Esophagus muscularis mucosa (tissue), 4 donors: ENCODE measurements at regions not wholly inside any gene's neighbourhood (a gene's known extent, or its start where the extent isn't known, plus 50 kb on each side); places are given as distances from the start of the nearest gene placed in this dataset.

ENCODE experiments used
- DNase-seq: peaks from one replicate; pipeline ENCODE4 v3.0.0-alpha.2; 2017; ENCODE audit errors: extremely low spot score
- H3K27ac ChIP-seq, 4 donors: fragments of 200-600 bp; sonication (generic); replicated peaks in 1 of 4; 1 replicate in 3 of 4; 2 replicates in 1 of 4; pipeline ENCODE4 v1.5.1; 2016 to 2019; ENCODE audit warnings: mild to moderate bottlenecking in 1 of 4
- H3K27me3 ChIP-seq, 4 donors: fragments of 200-600 bp; sonication (generic); one replicate each; pipeline versions ENCODE4 v1.5.1 to v1.6.0; 2016 to 2019
- H3K36me3 ChIP-seq, 4 donors: fragments of 200-600 bp; sonication (generic); one replicate each; pipeline ENCODE4 v1.5.1; 2016 to 2019
- H3K4me1 ChIP-seq, 4 donors: fragments of 200-600 bp; sonication (generic); one replicate each; pipeline ENCODE4 v1.5.1; 2016 to 2019
- H3K4me3 ChIP-seq, 4 donors: fragments of 200-600 bp; sonication (generic); 1 replicate in 2 of 4; 2 replicates in 2 of 4; pipeline ENCODE4 v1.5.1; 2016 to 2019; ENCODE audit warnings: mild to moderate bottlenecking in 4 of 4, moderate library complexity in 1 of 4
- H3K9me3 ChIP-seq, 4 donors: fragments of 200-600 bp; sonication (generic); 1 replicate in 3 of 4; 2 replicates in 1 of 4; pipeline ENCODE4 v1.5.1; 2016 to 2019
- EP300 ChIP-seq: sonication (generic); formaldehyde crosslinking; IDR thresholded peaks from one replicate; pipeline ENCODE4 v1.6.1; 2017; ENCODE audit warnings: antibody characterized with exemption
- POLR2A ChIP-seq: fragments of 450-650 bp; IDR thresholded peaks from one replicate; pipeline ENCODE4 v1.6.1; 2017; ENCODE audit warnings: antibody characterized with exemption, moderate library complexity, mild to moderate bottlenecking, low read depth
- POLR2AphosphoS5 ChIP-seq, 2 donors: sonication (generic); formaldehyde crosslinking; IDR thresholded peaks; one replicate each; pipeline ENCODE4 v1.6.1; 2017; ENCODE audit warnings: antibody characterized with exemption in 2 of 2
- WGBS: methylation state at CpG from one replicate; pipeline ENCODE4 v1.1.5; 2018; 5-methylcytosine and 5-hydroxymethylcytosine counted together
- intact Hi-C: fragments of 100-400 bp; cut with DNase I; formaldehyde crosslinking; loops from one replicate; pipeline ENCODE4 v1.15.1; 2023
- TF ChIP-seq, protein P1 (sequence below), 3 experiments: fragments of 200-600 bp in 2 of 3; fragments of 450-650 bp in 1 of 3; sonication (generic) in 2 of 3; IDR thresholded peaks; one replicate each; pipeline ENCODE4 v1.5.1; 2017 to 2019; ENCODE audit warnings: antibody characterized with exemption in 3 of 3, mild to moderate bottlenecking in 2 of 3, moderate library complexity in 1 of 3

DNA sequence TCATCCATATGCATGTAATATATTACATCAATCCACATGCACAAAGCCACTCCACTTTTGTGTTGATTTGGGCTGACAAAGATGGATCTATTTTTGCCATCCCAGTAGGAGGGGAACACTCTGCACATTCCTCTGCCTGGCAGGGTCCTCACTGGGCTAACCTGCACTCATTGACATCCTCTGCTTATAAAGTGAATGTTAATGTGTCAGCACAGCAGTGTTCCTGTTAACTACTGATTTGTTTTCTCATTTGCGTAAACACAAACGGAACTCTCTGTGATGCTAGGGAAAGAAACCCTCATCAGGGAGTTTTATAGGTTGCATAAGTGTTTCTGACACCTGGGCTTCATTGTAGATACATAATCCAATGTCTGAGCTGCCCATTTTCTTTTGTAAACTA, 826.0 kb downstream of the RAB28 start:
- Histone ChIP-seq H3K4me3 (no peak overlapping the region), H3K9me3 (peaks cover 0 to 6% (median 0%) of the 10 kb centered on the region in 4 donors), H3K27ac (no peak overlapping the region), H3K36me3 (no peaks in the 10 kb centered on the region), H3K27me3 (no peaks in the 10 kb centered on the region), H3K4me1 (no peaks in the 10 kb centered on the region)
- intact Hi-C loops, result no loop called here
- DNase-seq, result no peak
- 80% methylated on average over 2 of the region's 2 CpGs for WGBS
- TF ChIP-seq POLR2A (no peak), POLR2AphosphoS5 (IDR thresholded peaks at IDR 0.05) (no peak), EP300 (no peak)
- TF ChIP-seq, protein P1, sequence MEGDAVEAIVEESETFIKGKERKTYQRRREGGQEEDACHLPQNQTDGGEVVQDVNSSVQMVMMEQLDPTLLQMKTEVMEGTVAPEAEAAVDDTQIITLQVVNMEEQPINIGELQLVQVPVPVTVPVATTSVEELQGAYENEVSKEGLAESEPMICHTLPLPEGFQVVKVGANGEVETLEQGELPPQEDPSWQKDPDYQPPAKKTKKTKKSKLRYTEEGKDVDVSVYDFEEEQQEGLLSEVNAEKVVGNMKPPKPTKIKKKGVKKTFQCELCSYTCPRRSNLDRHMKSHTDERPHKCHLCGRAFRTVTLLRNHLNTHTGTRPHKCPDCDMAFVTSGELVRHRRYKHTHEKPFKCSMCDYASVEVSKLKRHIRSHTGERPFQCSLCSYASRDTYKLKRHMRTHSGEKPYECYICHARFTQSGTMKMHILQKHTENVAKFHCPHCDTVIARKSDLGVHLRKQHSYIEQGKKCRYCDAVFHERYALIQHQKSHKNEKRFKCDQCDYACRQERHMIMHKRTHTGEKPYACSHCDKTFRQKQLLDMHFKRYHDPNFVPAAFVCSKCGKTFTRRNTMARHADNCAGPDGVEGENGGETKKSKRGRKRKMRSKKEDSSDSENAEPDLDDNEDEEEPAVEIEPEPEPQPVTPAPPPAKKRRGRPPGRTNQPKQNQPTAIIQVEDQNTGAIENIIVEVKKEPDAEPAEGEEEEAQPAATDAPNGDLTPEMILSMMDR (IDR thresholded peaks at IDR 0.05), result no peak

DNA sequence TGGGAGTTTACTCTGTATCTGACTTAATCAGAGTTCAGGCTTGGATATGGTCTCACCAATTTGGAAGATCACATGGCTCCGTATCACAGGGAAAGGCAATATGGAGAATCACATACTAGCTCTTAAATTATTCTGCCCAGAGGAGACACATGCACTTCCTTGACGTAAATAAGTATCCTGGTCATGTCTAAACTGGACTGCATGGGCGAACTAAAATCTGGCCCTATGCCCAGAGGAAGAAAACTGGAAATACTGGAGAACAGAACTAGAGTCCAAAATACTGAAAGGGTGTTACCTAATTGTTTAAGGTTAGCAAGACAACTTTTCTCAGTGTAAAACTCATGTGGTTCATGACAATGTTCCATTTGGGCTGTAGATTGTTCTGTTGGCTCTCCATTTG, 832.3 kb downstream of the RAB28 start:
- H3K4me1 ChIP-seq, result no peaks in the 10 kb centered on the region
- DNase-seq, result no peak
- intact Hi-C loops, result no loop called here
- no peaks in the 10 kb centered on the region for H3K36me3 ChIP-seq
- H3K27ac ChIP-seq, result no peak overlapping the region
- no peaks in the 10 kb centered on the region for H3K27me3 ChIP-seq
- H3K9me3 ChIP-seq, result no peaks in the 10 kb centered on the region
- WGBS, result 65% methylated on average over 3 of the region's 3 CpGs
- no peak overlapping the region for H3K4me3 ChIP-seq
- TF ChIP-seq, protein P1 (IDR thresholded peaks at IDR 0.05), result no peak
- TF ChIP-seq POLR2A, result no peak
- no peak for TF ChIP-seq EP300
- TF ChIP-seq POLR2AphosphoS5 (IDR thresholded peaks at IDR 0.05), result no peak

DNA sequence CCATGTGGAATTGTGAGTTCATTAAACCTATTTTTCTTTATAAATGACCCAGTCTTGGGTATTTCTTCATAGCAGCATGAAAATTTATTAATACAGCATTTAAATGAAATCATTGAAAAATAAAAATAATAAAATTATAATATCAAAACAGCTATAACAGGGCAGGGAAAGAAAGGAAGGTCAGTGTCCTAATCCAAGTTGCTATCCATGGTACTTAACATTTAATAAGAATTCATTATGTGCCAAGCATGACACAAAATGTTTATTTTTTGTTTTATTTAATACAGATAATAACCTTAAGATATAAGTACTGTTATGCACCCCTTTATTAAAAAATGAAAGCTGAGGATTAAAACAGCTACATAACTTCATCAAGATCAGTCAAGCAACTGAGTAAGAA, 838.4 kb downstream of the RAB28 start:
- no peak for DNase-seq
- Histone ChIP-seq H3K36me3 (no peaks in the 10 kb centered on the region), H3K4me1 (no peaks in the 10 kb centered on the region), H3K4me3 (no peak overlapping the region), H3K9me3 (no peaks in the 10 kb centered on the region), H3K27me3 (no peaks in the 10 kb centered on the region), H3K27ac (no peak overlapping the region)
- intact Hi-C loops, result no loop called here
- TF ChIP-seq EP300 (no peak), POLR2AphosphoS5 (IDR thresholded peaks at IDR 0.05) (no peak)
- TF ChIP-seq, protein P1 (IDR thresholded peaks at IDR 0.05), result no peak

DNA sequence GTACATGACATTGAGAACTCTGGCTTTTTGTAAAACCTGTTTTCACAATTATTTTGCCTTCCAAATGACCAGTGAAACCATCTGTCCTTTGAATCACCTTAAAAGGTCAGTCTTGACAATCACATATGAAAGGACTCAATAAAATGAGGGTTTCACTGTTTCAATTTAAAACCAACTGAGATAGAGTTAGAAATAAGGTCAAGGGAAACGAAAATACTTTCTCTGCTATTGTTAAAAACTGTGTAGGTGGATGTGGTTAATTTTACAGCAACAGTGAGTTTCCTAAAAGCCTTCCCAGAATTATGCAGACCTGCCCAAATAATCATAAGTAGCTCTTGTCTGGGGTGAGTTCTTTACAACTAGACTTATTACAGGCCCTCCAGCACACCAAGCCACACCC, 839.9 kb downstream of the RAB28 start:
- TF ChIP-seq EP300, result no peak
- no peak for TF ChIP-seq POLR2A
- no peak for TF ChIP-seq POLR2AphosphoS5 (IDR thresholded peaks at IDR 0.05)
- TF ChIP-seq, protein P1 (IDR thresholded peaks at IDR 0.05), result no peak
- WGBS, result 63% methylated on average over 1 of the region's 1 CpG

DNA sequence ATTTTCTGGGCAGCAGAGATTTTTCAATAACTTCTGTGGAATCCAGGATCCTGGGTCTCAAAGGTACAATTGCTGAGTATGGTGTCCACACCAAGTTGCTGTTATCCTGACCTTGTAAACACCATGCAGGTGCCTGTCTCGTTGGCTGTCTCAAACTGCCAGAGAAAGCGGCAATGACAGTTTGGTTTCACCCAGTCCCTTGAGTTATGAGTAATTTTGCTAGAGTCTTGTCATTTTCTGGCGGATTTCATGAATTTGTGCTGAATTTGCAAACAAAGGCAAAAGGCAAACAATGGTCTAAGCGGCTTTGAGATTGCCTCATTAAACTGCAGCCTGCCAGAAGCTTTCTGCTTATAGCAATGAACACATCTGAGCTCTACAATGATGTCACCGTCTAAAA, 847.9 kb downstream of the RAB28 start:
- H3K9me3 ChIP-seq, result no peaks in the 10 kb centered on the region
- no peaks in the 10 kb centered on the region for H3K4me1 ChIP-seq
- 84% methylated on average over 5 of the region's 5 CpGs for WGBS
- intact Hi-C loops, result no loop called here
- DNase-seq, result no peak
- H3K27ac ChIP-seq, result no peak overlapping the region
- H3K4me3 ChIP-seq, result no peak overlapping the region
- H3K36me3 ChIP-seq, result no peaks in the 10 kb centered on the region
- no peaks in the 10 kb centered on the region for H3K27me3 ChIP-seq
- TF ChIP-seq POLR2AphosphoS5 (IDR thresholded peaks at IDR 0.05), result no peak
- TF ChIP-seq, protein P1 (IDR thresholded peaks at IDR 0.05), result no peak
- TF ChIP-seq EP300, result no peak
- TF ChIP-seq POLR2A, result no peak

More for the DNA sequence above, 839.9 kb downstream of the RAB28 start:
- intact Hi-C loops, result no loop called here
- Histone ChIP-seq H3K4me1 (no peaks in the 10 kb centered on the region), H3K36me3 (no peaks in the 10 kb centered on the region), H3K27me3 (no peaks in the 10 kb centered on the region), H3K9me3 (no peaks in the 10 kb centered on the region), H3K4me3 (no peak overlapping the region), H3K27ac (no peak overlapping the region)
- no peak for DNase-seq
